ENCODE measurements at regions not wholly inside any gene's neighbourhood (a gene's known extent, or its start where the extent isn't known, plus 50 kb on each side); places are given as distances from the start of the nearest gene placed in this dataset.
"Not testable (repeated sequence)": the region's sequence is repeated elsewhere in the genome, so short reads cannot be mapped to it uniquely, and the experiment has no call there.

DNA sequence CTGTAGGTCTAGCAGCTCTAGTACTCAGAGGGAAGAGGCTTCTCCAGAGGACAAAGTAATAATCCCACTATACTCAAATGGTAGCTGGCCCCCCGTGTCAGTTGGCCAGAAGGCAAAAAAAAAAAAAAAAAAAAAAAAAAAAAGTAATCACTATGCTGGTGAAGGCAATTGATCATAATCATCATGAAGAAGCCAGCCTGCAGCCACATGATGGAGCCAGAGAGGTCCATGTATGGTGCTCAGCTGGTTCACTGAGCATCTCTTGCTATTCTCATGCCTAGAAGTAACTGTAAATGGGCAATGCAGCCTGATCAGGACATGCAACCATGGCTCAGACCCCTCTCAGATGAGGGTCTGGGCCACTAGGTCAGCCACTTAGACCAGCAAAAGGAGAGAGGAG, 378.8 kb downstream of the MED13L start:
- peak; percentile 4 for DNase-seq

DNA sequence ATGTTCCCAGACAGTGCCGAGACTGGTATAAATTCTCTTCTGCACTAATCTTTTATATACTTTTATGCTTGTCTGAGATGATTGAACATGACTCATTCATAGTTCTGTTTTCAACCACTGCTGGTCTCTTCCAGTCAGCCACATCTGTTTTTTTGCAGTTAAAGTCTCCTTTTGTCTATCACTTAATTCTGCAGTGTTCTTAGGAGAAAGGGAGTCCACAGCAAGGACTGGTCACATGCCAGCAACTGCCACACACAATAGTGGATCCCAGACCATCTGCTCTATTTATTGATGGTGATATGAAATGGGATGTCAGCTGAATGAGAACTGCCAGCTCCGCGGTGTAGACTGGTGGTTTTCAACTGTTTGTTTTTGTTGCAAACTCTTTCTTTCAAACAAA, 379.8 kb downstream of the MED13L start:
- DNase-seq, result no peak

DNA sequence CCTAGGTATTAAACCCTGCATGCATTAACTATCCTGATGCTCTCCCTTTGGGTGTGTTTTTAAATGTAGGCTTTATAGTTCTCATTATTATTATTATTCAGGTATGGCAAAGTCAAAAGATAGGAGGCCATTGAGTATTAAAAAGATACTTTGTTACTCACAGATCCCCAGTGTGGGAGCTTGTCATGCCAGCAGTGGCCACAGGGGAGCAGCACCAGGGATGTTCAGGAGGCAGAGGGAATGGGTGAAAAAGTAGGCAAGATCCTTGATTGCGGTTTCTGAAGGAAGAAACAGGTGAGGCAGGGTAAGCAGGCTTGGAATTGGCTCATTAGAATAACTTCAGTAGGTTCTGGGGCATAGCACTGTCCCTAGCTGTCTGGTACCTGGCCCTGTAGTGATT, 382.2 kb downstream of the MED13L start:
- DNase-seq, result peak; percentile 13

DNA sequence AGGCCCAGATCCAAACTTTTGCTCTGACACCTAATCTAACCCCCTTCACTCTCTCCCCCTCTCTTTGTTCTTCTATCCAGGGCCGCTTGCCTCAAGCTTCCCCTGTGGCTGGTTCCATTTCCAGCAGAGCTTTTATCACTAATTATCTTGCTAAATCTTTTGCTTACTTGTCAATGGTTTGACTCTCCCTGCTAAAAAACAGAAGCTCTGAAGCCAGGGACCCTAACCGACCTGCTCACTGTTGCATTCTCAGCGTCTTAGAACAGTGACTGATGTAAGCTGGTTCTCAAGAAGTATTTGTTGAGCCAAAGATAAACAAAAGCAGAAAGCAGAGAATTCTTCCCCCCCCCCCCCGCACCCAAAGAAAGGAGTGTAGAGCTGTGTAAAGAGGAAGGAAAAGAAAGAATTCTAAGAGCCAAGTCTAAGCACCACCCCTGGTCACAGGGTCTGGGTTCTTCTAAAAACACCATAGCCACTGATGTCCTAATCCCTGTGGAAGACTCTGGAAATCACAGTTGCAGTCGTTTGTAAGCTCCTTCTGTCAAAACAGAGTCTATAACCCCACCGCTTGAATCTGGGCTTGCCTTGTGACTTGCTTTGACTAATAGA, 385.8 kb downstream of the MED13L start:
- DNase-seq, result no peak

DNA sequence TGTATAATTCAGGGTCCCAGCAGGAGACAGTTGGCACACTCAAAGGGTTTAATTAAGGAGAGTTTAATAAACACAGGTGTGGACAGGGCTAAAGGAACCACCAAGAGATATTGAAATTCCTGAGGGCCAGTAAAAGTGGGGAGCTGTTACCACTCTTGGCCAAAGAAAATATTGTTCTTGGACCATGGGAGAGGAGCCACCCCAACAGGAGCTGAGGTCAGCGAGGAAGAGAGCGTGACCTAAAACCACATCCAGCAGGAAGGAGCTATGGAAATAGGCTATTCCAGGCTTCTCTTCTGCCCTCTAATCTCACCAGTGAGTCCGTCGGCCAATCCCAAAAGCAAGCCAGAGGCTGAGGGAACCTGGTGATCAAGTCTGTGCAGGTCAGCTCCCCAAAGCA, 390.8 kb downstream of the MED13L start:
- no peak for DNase-seq

DNA sequence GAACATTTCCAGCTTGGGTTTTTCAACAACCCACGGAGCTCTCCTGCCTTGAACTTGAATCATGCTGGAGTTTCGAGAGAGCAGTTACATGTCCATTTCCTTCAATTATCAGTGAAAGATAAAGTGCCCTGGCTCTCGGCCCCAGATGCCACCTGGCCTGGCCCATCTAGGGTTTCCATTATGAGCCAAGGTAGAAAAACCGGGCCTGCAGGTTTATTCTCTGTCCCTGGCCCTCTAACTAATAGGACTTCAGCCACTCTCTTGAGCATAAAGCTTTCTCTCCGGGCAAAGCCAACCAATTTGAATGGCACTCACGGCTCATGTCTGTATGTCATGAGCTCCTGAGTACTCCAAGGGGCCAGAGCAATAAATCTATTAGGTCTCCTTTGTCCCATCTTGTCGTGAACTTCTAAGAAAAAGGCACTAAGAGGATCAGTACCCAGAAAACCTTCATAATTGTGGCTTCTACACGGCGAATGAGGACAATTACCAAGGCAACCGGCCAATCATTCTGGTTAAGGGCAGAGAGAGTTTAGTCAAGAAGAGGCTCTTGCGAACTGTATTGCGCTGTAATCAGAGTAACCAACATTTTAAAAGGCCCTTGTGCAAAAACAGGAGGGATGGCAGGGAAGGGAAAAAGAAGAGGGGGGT, 392.3 kb downstream of the MED13L start:
- no peak for DNase-seq

DNA sequence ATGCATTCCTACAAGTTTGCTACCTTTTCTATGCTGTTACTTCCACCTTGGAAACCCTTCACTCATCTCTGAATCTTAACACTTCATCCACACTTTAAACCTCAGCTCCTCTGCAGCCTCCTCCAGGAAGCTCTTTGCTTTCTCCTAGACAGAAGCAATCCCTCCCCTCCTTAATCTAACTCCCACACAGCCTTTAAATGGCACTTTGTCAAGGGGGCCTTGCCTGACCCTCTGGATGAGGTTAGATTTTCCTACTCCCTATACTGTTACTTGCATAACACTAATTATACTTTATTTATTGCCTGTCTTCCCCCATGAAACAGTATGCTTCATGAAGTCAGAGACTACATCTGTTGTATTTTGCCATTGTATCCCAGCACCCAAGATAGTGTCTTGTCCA, 394.6 kb downstream of the MED13L start:
- no peak for DNase-seq

DNA sequence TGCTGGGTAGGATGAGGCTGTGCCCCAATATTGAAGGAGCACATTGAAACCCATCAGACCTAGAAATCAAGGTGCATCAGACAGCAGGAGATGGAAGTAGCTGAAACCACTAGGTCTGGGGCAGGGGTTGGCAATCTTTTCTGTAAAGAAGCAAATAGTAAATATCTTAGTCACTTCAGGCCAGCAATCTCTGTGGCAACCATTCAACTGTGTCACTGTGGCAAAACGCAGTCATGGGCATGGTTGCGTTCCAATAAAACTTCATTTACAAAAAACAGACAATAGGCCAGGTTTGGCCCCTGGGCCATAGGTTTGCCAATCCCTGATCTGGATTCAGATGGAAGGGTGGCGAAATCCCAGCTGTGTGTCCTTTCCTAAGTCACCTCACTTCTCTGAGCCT, 397.3 kb downstream of the MED13L start:
- DNase-seq, result no peak

DNA sequence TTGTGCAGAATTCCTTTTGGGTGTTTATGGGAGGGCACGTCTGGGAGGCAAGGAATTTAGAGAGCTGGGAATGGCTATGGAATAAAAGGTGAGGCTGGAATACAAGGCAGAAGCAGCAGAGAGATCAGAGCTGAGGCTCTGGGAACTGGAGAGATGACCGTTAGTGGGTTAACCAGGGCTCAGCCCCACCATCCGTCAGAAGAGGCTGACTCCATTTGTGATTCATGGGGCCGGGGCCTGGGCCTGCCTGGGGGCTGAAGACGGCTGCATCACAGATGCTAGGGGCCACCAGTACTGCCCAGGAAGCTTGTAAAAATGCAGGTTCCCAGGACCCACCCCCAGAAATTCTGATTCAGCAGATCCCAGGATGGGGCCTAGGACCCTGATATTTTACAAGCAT, 398.1 kb downstream of the MED13L start:
- DNase-seq, result no peak

DNA sequence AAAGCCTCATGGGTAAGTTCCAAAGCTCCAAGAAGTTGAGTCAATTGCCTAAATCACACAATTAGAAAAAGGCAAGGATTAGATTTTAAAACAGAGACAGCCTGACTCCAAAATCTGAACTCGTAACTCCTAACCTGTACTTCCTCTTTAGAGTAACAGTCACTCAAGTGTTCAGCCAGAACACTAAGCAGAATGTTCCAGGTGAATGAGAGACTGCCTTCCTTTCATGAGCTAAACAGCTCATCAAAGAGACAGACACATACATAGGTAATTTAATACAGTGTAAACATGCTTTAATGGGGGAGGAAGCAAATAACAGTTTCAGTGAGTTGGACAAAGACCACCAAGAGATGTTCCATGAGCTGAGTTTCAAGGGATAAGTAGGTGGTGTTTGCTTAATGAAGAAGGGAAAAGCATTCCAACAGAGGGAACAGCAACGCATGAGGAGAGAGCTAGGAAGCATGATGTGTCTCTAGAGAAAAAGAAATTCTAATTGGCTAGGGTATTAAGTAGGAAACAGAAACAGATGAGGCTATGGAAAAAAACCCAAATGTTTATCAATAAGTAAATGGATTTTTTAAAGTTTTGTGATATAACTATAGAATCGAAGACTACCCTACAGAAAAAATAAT, 403.9 kb downstream of the MED13L start:
- no peak for DNase-seq

DNA sequence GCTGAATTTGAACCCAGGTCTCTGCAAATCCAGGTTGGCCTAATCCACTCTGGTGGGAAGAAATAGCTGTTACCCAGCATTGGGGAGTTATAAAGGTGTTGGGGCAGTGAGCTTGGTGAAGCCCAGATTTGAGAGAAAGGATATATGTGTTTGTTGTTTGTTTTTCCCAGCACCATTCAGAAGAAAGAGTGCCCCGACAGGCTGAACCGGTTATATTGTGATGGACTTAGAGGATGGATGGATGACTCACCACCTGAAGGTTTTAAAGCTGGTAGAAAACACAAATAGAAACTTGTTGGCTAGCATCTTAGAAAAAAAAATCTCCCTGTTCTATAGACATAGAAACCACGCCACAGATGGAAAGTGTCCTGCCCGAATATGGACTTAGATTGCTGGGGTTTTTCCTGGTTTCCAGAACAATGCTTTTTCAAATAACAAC, 404.6 kb downstream of the MED13L start:
- DNase-seq, result no peak

DNA sequence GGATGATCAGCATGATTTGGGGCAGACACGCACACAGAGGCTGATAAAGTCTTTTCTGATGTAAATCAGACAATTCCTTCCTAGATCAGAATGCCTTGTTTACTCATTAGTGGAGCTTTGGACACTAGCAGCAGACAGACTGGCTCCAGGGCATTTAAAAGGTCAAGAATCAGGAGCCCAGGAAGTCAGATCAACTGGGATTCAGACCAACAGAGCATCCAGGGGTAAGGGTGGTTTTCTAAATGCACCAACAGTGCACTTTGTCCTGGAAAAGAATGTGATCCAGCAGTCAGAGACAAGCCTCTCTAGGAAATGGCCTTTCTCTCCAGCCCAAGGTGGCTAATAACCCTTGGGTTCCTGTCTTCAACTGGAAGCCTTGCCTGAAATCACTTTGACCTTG, 405.3 kb downstream of the MED13L start:
- DNase-seq, result no peak

DNA sequence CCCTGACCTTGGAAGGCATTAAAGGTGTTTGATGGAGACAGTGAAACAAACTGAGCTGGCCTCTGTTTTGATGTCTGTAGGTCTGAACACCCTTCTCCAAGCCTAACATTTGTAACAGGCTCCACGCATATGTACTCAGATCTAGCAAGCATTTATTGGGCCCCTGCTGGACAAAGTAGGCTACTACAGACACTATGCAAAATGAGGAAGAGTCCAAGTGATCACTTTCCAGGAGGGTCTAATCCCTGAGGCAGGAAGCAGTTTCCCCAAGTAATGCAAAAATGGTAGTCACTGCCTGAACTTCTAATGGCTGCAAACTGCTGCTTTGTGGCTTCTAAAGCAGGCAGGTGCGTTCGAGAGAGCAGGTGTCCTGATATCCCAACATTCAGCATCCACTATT, 405.8 kb downstream of the MED13L start:
- DNase-seq, result peak; percentile 9

DNA sequence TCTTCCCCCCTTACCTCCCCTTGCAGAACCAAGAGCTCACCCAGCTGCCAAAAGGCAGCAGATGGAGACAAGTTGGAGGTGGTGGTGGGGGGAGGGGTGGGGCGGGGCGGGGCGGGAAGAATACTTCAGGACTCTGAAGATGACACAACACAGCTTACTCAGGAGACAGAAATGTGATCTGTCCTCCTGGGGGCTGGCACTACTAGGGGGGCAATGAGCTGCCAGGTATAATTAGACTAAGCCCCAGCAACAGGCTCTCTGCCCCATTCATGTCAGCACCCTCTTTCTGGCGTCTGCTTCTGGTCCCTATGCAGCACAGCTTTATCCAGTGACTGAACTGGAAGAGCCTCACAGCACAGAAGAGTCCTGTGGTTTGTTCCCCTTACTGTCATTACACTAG, 407.0 kb downstream of the MED13L start:
- no peak for DNase-seq

DNA sequence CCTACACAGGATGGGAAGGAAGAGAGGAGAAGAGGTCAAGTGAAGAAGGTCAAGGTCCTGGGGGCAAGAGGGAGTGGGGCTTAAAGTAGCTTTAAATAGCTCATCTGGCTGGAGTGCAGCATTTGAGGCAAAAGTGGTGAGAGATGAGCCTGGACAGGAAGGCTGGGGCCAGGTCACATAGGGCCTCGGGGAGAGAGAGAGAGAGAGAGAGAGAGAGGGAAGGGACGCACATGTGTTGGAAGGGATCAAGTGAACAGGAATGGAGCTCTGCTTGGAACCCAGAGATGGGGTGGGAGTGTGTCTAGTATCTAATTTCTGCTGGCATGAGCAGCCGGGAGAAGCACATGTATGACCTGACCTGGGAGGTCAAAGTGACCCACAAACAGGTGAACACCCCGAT, 407.5 kb downstream of the MED13L start:
- DNase-seq, result no peak

DNA sequence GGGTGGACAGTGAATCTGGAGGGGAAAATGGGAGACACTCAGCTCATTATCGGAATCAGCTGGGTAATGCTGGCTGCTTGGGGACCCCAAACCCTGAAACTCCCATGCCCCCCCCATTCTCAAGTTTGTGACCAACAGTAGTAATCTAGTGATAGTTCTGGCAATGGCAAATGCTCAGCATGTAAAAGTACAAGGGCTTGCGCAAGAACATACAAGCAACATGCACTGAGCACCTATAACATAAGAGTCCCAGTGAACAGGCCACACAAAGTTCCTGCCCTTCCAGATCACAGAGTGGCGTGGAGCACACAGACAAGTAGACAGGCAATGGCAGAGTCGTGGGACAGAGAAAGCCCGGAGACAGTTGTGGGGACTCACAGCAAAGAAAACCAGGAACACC, 407.9 kb downstream of the MED13L start:
- no peak for DNase-seq

DNA sequence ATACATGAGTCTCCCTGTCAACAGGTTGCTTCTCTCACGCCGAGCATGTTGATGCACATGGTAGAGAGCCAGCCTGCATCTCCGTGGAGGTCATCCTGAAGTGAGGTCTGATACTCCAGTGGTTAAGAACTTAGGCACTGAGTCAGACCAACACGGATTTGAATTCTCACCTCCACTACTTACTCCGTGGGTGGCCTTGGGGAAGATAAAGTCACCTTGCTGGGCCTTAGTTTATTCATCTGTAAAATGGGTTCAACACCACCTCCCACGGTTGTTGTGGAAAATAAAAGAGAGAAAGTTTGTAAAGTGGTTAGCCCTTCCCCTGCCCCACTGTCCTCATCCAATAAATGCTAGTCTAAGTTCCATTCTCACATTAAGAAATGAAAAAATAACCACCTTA, 408.9 kb downstream of the MED13L start:
- no peak for DNase-seq

DNA sequence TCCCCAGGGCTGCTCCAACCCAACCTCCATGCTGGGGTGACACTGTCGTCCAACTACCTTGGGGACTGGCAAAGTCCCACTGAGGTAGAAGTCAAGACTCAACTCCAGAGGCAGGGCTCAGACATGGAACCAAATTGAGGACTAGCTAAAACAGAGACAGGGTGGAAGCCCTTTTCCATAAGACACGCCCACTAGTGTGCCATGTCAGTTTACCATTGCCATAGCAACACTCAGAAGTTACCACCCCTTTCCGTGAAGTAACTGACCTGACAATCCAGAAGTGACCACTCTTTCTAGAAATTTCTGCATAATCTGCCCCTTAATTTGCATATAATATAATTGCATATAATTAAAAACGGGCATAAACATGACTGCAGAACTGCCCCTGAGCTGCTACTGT, 409.6 kb downstream of the MED13L start:
- no peak for DNase-seq

DNA sequence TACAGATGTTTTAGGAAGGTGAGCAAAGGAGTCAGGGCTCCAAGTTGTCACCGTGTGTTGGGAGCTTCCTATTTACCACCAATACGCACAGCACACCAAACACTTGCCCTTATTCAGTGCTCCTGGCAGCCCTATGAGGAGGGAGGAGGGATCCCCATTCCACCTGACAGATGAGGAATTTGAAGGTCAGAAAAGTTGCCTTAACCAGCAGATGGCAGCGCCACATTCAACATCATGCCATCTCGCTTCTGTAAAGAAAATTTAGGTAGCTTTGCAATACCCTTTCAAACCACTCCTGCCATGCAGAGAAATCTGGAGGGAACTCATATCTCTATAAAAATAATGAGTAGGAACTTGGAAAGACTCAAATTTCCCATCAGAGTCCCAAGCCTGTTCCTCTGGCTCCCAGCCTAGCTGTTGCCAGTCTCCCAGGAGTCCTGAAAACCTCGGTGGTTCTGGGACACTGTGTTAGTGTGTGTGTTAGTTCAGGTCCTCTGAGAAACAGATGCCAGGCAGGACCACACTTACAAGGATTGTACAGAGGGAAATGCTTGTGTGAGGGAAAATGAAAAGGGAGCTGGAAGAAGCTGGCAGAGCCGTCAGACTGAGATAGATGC, 410.5 kb downstream of the MED13L start:
- DNase-seq, result no peak

DNA sequence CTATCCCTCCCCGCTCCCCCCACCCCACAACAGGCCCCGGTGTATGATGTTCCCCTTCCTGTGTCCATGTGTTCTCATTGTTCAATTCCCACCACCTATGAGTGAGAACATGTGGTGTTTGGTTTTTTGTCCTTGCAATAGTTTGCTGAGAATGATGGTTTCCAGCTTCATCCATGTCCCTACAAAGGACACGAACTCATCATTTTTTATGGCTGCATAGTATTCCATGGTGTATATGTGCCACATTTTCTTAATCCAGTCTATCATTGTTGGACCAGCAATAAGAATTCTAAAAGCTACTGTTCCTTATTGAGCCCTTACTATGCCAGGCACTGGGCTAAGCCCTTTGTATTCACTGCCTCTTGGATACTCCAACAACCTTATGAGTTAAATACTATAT, 411.2 kb downstream of the MED13L start:
- not testable (repeated sequence) for DNase-seq

DNA sequence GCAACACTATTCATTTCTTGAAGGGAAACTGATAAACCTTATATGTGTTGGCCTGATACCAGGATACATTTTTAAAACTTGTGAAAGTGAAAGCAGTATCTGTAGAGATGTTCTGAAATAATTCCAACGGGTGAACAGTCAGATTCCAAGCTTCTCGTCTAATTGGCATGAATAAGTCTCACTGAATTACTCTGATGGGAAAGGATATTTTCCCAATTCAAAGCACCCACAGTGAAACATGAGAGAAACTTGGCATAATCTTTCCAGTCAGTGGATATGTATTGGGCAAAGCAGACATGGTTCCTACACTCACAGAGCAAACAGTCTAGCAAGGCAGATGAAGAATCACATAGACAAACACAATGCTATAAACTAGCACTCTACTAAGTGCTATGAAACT, 413.1 kb downstream of the MED13L start:
- no peak for DNase-seq

DNA sequence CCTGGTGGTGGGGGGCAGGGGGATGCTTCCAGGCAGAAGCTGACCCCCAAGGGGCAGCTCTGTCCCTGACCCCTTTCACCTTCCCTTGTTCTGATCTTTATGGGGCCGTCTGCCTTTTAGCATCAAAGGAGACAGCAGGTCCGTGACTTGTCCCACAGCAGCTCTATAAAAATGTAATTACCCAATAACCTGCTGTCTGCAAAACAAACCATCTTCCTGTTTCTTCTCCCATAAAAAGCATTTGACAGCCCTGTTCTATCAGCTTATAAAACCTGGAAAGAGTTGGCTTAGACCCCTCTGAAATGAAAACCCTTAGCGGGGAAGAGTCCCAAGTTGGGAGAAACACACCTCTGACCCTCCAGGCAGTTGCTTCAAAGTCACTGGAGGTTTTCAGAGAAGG, 416.9 kb downstream of the MED13L start:
- DNase-seq, result no peak

DNA sequence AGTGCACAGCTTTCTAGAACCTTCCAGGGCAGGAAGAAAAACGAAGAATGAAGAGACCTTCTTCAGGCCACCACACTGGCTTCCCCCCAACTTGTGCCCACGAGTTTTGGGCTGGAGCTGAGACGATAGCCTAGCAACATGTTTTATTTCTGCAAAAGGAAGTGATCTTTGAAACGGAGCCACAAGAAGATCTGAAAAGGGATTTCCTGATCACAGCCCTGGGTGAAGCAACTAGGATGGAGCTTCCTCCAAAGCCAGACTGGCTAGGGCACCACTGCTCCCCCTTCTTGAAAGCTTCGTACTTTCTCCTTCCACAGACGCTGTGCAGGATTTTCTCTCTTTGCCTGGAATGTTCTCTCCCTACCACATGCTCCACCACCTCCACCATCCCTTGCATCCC, 418.3 kb downstream of the MED13L start:
- DNase-seq, result no peak

DNA sequence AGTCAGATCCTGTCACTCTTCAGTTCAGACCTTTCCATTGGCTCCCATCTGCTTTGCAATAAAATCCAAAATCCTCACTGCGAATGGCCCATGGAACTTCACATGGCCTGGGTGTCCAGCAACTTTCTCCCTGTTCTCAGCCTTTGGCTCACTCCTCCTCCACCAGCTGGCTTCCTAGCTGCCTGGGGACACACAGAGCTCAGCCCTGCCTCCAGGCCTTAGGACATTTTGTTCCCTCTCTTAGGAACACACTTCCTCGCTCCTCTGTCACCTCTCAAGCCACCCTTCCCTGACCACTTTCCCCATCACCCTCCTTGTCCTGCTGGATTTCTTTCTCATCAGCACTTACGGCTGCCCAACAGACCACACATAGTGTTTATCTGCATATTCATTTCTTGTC, 419.6 kb downstream of the MED13L start:
- DNase-seq, result no peak
